Right renal pelvis (tissue), 4 donors: ENCODE measurements at regions not wholly inside any gene's neighbourhood (a gene's known extent, or its start where the extent isn't known, plus 50 kb on each side); places are given as distances from the start of the nearest gene placed in this dataset.

ENCODE experiments used
- DNase-seq, 4 donors: peaks; one replicate each; pipeline ENCODE4 v3.0.0-alpha.2; 2013; ENCODE audit warnings: low read depth in 4 of 4, low spot score in 3 of 4, missing footprints in 1 of 4

DNA sequence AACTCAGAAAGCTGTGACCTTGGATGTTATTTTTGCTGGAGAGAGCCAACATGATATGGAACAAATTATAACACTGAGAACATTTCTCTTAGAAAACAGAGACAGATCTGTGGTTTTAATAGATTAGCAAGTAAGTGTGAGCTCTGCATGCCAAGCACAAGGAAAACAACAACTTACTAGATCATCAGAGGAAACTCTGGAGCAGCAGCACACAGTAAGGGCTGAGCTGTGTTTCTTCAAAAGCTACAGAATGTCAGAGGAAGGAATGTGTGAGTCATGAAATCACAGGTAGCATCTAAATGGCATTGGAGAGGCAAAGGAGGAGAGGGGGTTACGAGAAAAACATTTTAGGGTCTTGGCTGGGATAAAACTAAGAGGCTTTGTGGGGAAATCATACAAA, 283.4 kb upstream of the FZD8 start:
- no peak for DNase-seq

DNA sequence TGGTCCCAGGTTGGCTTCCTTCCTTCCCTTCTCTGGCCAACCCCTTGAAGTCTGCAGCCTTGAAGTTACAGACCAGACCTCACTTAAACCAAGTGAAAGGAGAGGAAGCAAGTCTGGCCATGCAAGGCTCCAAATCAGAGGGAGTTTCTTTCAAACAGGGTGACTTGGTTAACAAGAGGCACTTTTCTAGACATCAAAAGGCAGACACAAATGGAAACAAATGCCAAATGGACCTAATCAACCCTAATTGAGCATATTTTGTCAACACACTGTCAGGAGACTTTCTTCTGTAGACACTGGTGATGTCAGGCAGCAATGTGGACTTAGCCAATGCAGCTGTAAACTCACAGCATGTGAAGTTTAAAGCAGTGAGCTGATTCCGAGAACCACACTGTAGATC, 282.7 kb upstream of the FZD8 start:
- no peak for DNase-seq

DNA sequence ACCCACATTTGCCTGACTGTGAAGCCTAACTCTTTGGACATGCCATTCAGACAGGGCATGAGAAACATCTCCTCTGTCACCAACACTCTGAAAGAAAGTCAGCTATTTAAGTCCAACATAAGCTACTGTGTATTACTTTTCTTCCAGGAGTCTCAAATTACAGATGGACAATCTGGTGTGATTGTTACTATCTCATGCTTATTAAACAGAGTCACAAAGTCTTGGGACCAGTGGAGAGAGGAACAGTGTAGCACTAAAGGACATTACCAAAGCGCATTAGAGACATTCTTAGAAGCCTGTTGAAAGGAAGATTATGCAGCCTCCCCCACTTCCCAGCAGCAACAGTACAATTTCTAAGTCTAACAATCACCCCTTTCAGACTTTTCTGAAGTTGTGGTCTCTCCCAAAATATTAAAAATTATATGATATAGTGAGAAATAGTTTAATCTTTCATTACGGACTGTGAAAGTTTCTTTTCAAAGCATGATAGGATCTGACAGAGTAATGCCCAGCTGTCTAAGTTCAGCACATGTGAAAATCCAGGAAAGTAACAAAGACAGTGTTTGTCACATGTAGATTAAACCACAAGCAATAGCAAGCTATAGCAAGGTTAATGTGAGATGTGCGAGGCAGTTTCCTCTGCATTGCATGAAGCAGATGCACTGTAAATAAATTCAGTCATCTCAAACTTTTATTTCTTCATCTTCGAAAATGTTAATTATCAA, 280.9 kb upstream of the FZD8 start:
- DNase-seq: no peak

DNA sequence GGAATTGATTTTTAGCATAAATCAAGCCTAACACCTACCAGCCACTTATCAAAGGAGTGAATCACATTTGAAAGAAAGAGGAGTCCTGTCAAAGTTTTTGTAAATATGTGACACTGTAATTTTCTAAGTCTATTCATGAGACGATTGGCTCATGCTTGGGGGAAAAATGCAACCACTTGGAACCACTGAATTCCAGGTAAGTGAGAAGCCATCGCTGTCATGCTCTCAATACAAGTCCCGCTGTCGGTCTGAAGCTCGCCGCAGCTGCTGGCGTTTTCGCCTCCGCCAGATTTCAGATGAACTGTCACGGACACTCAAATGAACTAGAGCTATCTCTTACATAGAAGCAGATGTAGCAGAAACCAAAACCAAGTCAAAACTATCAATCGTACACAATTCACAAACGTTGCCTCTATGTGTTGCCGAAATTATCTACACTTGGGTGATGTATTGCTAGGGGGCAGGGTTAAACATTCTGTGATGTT, 279.8 kb upstream of the FZD8 start:
- DNase-seq: no peak

DNA sequence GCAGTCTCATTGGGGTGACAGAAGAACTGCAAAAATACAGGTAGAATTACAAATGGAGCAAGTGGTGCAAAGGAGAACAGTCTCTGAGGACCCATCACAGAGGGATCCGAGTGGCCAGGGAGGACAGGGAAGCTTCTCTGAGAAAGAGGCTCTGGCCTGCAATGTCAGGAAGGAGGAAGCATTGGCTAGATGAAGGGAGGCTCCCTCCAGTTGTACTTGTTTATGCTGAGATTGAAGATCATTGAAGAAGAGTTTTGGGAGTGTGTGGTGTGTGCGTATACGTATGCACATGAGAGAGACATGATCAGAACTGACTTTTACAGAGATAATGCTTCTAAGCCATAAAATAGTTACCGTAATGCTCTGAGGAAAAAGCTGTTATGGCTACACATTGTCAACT, 274.7 kb upstream of the FZD8 start:
- DNase-seq: no peak

DNA sequence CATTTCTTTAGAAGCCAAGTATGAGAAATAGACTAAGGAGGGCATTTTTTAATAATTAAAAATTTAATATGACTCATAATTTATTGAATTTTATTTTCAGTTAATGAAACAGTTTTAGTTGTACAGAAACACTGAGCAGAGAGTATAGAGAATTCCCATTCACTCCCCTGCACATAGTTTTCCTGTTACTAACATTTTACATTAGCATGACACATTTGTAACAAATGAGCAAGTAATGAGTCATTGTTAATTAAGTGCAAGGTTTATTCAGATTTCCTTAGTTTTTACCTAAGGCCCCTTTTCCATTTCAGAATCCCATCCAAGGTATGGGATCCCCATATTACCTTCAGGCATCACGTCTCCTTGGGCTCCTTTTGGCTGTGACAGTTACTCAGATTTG, 271.5 kb upstream of the FZD8 start:
- DNase-seq: no peak

DNA sequence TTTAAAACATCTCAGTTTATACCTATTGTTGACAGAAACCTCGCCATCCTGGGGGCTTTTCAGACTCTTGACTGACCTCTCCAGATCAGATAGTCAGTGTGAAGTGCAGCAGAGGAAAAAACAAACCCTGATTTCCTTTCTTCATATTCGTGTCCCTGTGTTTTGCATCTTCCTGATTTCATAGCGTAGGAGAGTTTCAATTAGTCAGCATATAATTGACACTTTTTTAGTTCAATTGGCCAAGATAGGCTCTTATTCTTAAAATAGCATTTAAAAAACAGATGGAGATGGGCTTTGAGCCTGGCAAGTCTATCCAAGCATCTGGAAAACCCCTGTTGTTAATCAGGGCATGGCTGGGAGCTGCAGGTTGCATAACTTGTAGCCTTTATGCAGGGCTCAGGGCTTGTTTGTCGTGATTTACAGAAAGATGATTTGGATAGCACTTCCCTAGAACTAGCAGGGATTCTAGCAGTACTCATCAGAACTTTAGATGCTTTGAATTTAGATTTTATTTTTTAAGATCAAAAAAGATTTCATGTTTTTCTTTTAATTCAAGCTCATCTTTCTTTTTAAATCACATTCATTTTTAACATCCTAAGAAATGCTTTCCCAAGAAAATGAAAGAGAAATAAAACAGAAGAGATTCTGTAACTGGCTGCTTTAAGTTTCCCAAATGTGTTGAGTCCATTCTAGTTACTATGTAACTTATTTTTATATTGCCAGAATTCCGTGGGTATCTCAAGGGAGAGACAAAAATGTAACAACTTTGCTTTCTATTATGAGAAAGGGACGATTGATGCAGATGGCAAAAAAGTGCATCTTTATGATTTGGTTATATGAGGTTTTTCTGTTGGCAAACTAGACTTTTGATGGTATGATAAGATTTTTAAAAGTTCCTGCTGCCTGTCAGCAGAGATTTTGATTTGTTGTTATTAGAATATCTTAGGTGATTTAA, 270.8 kb upstream of the FZD8 start:
- no peak for DNase-seq

DNA sequence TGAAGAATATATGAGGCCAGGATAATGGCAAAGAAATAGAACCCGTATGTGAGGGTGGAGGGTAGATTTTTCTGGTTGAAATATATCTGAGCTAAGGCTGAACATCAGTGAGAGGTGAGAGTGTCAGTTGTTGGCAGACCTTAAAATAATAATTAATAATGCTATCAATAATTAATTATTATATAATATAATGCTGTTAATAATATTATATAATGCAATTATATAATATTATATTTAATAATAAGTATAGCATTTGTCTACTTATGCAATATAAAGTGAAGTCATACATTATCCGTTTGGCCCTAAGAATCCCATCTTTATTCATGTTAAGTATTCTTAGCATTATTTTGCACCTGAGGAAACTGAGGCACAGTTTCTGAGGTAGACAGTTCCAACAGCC, 269.9 kb upstream of the FZD8 start:
- no peak for DNase-seq

DNA sequence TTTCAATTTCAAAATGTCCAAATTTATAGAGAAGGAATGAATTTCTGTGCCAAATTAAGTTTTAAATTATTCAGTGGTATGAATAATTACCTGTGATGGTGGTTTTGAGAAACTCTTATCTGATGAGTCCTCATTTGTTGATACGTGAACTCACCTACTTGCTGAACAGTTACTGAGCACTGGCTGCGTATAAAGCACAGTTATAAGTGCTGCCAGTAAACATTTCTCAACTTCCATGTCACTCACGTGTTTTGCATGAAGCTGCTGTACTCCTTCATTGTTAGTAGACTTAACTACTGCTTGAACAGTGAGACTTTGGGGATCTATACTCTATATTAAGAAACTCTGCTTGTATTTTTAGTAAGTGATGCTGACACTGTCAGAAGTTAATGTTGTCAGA, 269.1 kb upstream of the FZD8 start:
- no peak for DNase-seq

DNA sequence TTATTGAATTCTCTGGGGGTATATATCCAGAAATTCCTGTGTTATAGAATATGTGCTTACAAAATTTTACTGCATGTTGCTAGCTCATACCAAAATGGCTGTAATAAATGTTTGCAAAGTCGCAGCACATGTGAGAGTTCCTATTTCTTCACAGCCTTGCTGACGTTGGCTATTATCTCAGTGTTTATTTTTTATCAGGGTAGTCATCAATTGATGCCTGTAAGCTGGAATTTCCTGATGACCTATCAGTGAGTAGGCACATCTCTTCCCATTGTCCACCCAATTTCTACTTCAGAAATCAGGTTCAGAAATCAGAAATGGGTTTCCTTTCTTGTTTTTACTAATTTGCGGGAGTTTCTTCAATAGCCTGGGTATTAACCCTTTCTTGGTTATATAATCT, 268.1 kb upstream of the FZD8 start:
- DNase-seq: no peak

DNA sequence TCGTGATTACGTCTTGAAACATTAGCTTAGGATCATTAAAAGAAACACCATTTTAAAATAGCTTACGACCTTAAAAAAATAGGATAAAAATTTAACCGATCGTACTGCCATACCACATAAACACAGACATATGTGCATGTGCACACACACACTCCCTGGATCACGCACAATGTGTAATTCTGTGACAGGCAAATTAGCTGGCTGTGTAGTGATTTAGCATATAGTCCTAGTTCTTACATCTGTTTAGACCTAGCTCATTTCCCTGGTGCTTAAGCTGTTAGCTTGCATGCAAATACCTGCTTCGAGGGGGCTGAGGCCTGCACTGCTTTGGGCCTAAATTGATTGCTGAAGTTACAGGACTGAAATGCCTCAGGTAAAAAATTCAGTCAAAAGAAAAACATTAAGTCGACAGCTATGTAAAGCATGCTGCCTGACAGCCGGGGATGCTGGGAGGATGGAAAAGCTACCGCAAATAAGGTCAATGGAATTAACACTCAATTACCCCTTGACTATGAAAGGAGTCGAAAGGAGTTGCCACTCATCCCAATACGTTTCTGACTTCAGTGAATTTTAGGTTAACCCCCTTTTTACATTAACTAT, 267.1 kb upstream of the FZD8 start:
- DNase-seq: no peak

DNA sequence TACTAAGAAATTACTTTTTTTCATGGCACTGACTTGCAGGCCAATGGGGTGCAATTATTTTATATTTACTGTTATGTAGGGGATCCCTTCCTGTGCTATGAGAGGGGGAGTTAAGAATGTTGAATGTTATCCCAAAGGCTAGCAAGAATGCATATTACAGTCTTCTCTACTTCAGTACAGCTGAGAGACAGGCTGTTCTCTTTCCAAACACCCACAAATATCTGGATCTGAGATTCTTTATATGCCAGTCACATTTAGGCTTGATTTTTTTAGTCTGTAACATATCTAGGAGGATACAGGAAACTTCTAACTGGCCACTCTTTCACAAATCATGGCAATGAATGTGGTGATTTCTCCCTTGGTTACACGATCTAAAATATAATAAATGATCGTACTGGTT, 266.4 kb upstream of the FZD8 start:
- DNase-seq: no peak

DNA sequence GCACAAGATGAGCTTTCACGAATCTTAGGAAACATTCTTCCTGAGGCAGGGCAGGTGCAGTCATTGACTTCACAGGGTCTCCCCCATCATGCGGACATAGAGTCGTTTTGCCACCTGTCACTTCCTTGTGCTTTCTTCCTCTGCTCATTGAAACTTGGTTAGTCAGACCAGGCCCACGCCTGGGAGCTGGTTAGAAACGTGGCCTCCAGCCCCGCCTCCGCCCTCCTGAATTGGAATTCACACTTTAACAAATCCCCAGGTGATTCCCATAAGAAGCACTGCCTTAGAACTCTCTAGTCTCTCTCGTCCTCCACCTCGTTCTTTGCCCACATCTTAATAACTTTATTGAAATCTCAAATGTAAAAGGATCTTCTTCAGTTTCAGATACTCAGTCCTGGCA, 265.5 kb upstream of the FZD8 start:
- no peak for DNase-seq

DNA sequence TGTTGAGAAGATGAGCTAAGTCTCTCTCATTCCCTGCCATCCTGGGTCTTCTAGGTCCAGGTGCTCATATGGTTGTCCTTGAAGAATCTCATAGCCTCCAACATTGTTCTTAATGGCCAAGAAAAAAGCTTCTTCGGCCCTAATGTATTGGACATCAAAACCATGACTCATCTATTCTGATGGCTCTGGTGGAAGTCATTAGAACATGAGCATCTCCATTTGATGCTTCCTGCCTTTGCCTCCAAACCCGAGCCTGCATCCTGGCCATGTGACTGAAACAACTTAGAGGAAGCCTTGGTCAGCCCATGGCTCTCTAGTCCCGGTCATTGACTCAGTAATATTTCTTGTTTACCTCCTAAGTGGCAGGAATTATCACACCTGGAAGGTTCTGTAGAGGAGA, 264.1 kb upstream of the FZD8 start:
- no peak for DNase-seq

DNA sequence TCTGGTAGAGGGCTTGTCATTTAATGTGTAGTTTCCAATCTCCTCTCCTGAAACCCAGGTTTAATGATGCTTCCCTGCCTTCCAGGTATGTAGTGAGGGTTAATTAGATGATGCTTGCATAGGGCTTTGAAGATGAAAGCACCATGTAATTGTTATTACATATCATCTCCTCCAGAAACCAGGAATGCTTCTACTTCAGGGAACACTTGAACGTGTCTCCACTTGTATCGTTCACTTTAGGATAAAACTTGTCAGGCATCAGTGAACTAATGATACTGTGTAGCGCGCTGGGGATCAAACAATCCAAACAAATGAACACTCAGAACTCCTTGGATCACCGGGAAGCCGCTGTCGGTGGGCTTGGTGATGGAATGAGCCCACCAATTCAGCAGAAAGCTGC, 260.9 kb upstream of the FZD8 start:
- DNase-seq: no peak

DNA sequence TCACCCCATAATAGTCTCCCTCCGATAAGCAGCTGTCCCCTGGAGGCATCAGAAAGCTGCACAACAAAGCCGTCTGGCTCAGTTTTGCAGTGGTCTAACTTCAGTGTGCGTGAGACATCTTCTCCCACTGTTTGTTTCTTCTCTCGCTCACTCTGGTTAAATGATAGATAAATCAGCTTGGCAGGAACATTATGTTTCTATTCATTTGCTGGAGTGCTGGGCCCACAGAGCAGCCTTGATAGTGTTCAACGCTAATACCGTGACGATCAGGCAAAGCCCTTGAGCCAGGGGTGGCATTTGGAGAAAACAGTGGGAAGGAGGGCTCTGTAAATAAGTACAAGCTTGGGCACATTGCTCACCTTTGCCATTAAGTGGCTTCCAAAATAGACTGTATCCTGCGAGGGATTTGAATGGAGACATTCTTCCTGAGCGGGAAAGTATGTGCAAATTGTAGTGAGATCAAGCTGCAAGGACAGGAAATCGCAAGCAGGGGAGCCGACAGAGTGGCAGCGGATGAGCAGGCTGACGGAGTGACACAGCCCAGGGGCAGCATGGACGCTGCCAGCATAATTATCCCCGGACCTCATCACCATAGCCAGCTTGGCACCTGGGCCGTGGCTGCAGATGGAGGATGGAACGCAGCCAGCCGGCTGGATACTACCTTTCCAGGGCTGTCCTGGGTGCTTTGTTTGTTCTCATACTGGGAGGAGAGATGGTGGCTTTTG, 256.8 kb upstream of the FZD8 start:
- no peak for DNase-seq

DNA sequence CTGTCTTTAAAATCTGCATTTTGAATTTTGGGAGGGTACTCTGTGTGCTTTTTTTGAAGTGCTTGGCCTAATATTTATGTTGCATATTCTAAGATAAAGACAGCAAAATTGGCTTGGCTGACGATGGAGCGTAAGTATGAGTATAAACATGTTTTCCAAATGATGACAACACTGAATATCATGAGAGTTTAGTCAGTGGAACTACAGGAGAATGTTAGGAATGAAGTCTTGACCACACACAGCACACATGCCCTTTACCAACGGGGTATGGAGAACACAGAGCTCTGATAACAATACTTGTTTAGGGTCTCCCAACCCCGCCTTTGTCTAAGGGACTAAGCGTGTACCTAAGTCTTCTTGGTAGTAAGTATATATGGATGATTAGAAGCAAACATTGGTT, 253.9 kb upstream of the FZD8 start:
- no peak for DNase-seq

DNA sequence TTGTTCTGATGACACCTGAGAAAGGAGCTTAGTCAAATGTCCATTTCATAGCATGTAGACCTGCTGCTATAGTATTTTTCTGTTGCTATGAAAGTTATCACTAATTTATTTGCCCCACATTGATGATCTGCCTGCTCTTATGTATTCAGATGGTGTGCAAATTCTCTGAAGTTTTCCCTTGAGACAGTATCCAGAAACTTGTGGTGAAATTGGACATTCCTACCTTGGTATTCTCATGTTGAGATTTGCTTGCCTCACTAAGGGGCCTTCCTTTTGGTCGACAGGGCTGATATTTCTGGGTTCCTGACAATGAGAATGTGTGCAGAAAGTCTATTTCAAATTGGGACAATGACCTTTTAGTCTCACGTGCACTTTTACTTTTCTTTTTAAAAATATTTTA, 253.2 kb upstream of the FZD8 start:
- DNase-seq: no peak

DNA sequence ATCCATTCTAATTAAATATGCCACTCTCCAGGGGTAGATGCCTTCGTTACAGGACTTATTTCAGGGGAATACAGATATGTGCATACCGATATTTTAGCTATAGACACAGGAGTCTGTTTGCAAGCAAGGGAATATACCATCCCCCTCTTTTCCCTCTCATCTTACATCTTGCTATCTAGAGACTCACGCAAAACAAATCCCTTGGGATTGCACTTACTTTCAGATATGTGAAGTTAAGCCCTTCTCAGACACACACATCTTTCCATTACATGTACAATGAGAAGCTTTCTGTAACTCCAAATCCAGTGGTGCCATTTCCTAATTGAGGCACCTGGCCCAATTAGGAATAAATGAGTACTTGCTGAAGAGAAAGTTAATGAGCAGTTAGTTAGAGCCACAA, 250.4 kb upstream of the FZD8 start:
- no peak for DNase-seq

DNA sequence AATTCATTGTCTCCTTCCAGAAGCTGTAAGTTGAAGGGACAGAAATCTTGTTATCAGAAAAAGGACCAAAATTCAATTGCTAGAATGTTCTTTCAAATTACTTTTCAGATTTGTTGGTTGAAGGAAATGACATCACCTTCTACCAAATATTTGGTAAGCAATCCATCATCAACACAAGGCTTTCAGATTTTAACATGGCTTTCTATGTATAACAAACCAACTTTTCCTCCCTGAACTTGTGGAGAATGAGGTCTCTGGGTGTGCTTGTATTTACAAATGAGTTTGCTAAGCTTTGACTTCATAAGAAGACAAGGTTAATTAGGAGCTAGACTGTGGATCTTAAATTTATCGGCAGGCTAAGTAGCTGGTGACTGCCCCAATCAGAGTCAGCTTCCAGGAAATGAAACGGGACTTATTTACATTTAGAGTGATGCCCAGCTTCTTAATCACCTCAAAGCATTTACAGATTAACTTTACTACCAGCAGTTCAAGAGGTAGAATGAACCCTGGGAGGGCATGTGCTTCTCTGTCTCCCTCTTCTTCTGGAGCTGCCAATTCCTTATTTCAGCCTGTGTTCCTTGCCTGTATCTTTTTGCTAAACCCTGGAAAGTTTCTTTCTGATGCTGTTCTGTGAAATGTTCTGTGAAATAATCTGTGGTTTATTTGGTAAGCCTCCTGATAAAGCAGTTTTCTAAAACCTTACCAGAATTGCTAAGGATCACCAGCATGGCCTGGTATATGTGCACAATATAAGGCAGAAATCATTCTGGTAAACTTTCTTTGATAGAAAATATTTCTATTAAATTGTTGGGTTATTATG, 248.8 kb upstream of the FZD8 start:
- no peak for DNase-seq
